NCI-H524 (cell line): ENCODE measurements at regions not wholly inside any gene's neighbourhood (a gene's known extent, or its start where the extent isn't known, plus 50 kb on each side); places are given as distances from the start of the nearest gene placed in this dataset.
A peak's percentile ranks its signal among the peaks of the same experiment; 100 is the strongest.

Experiments
- DNase-seq, 2 experiments: peaks; one replicate each; lab custom pipeline; 2025; lab: John Stamatoyannopoulos, UW

- DNase-seq: no peak
These were observed 666.5 kb downstream of the DCDC2C start for GRCh38 chr2:4369826-4370419.

GRCh38 chr2:4370422-4371090 lies 667.2 kb downstream of the DCDC2C start:
- no peak for DNase-seq

- DNase-seq: no peak
These were observed 677.7 kb downstream of the DCDC2C start for GRCh38 chr2:4381049-4381448.

- DNase-seq: no peak
These were observed 678.4 kb downstream of the DCDC2C start for GRCh38 chr2:4381773-4382172.

- no peak for DNase-seq
These were observed 687.6 kb downstream of the DCDC2C start for GRCh38 chr2:4391013-4391412.

- DNase-seq: no peak
These were observed 701.0 kb downstream of the DCDC2C start for GRCh38 chr2:4404363-4404762.

GRCh38 chr2:4408321-4408720 lies 704.9 kb downstream of the DCDC2C start:
- no peak for DNase-seq

- DNase-seq: no peak
These were observed 709.3 kb downstream of the DCDC2C start for GRCh38 chr2:4412637-4413187.

GRCh38 chr2:4415171-4415570 lies 711.8 kb downstream of the DCDC2C start:
- no peak for DNase-seq

- no peak for DNase-seq
These were observed 712.5 kb downstream of the DCDC2C start for GRCh38 chr2:4415810-4416413.

GRCh38 chr2:4416431-4416830 lies 713.1 kb downstream of the DCDC2C start:
- no peak for DNase-seq

GRCh38 chr2:4417771-4418170 lies 714.4 kb downstream of the DCDC2C start:
- DNase-seq: no peak

- DNase-seq: no peak
These were observed 716.7 kb downstream of the DCDC2C start for GRCh38 chr2:4420032-4420431.

GRCh38 chr2:4424153-4424552 lies 720.8 kb downstream of the DCDC2C start:
- DNase-seq: no peak

GRCh38 chr2:4427083-4427482 lies 723.7 kb downstream of the DCDC2C start:
- DNase-seq: no peak

GRCh38 chr2:4445821-4446220 lies 742.4 kb downstream of the DCDC2C start:
- no peak for DNase-seq

GRCh38 chr2:4454907-4455306 lies 751.5 kb downstream of the DCDC2C start:
- no peak for DNase-seq

GRCh38 chr2:4455486-4456155 lies 752.2 kb downstream of the DCDC2C start:
- no peak for DNase-seq

- no peak for DNase-seq
These were observed 761.4 kb downstream of the DCDC2C start for GRCh38 chr2:4464634-4465266.

- peak in 1 of 2 experiments; percentile 18 for DNase-seq
These were observed 762.3 kb downstream of the DCDC2C start for GRCh38 chr2:4465671-4466070.

GRCh38 chr2:4475618-4476017 lies 772.2 kb downstream of the DCDC2C start:
- DNase-seq: no peak

- DNase-seq: no peak
These were observed 779.7 kb downstream of the DCDC2C start for GRCh38 chr2:4483050-4483449.
